H1 (cell line): ENCODE measurements at regions not wholly inside any gene's neighbourhood (a gene's known extent, or its start where the extent isn't known, plus 50 kb on each side); places are given as distances from the start of the nearest gene placed in this dataset.

Experiments used
- ATF3 ChIP-seq: IDR thresholded peaks from 2 replicates; pipeline ENCODE4 v1.6.1; 2011; ENCODE audit warnings: low read depth, mild to moderate bottlenecking, low read length; ENCODE audit not compliant: insufficient read depth
- CBX8 ChIP-seq: fragments of 300-800, 300-1000 bp; sonication (generic); IDR thresholded peaks from 2 replicates; pipeline ENCODE4 v1.7.1; 2016; ENCODE audit warnings: low read depth, low read length, borderline replicate concordance
- CHD2 ChIP-seq: IDR thresholded peaks from 2 replicates; pipeline ENCODE4 v1.6.1; 2012; ENCODE audit warnings: low read length, improper control_type of control experiment
- CHD7 ChIP-seq: fragments of 300-600 bp; sonication (generic); IDR thresholded peaks from 2 replicates; pipeline ENCODE4 v1.7.1; 2012; ENCODE audit warnings: low read length, moderate library complexity, mild to moderate bottlenecking, inconsistent platforms; ENCODE audit not compliant: insufficient replicate concordance
- EZH2 ChIP-seq: fragments of 200-600 bp; sonication (generic); IDR thresholded peaks from 2 replicates; pipeline ENCODE4 v1.7.1; 2012; ENCODE audit warnings: low read depth, mild to moderate bottlenecking, moderate library complexity, low read length, inconsistent platforms; ENCODE audit not compliant: severe bottlenecking
- GABPA ChIP-seq: IDR thresholded peaks from 2 replicates; pipeline ENCODE4 v1.6.1; 2011; ENCODE audit warnings: mild to moderate bottlenecking, low read length, moderate library complexity, borderline replicate concordance; ENCODE audit not compliant: insufficient read depth
- TBP ChIP-seq: IDR thresholded peaks from 2 replicates; pipeline ENCODE4 v1.6.1; 2011; ENCODE audit warnings: low read depth, low read length, improper control_type of control experiment

- TF ChIP-seq ATF3, result no peak
- no peak for TF ChIP-seq CHD7
- no peak for TF ChIP-seq EZH2
- TF ChIP-seq CBX8, result no peak
- TF ChIP-seq TBP, result no peak
- TF ChIP-seq GABPA, result no peak
- no peak for TF ChIP-seq CHD2
These were observed 501.4 kb upstream of the DAB1 start (continued) for GRCh38 chr1:57925226-57925625.
